GM18517 (cell line): ENCODE measurements at regions not wholly inside any gene's neighbourhood (a gene's known extent, or its start where the extent isn't known, plus 50 kb on each side); places are given as distances from the start of the nearest gene placed in this dataset.

ENCODE experiments used
- ATAC-seq: cut with Tn5 transposase; IDR thresholded peaks from one replicate; pipeline ENCODE4 v1.9.1; 2021; ENCODE audit warnings: mild to moderate bottlenecking, moderate library complexity; ENCODE audit not compliant: unreplicated experiment

- ATAC-seq = no peak
These were observed 51.2 kb upstream of the HSPA9 start for GRCh38 chr5:138626333-138626944.

GRCh38 chr5:138625134-138625533, 49.9 kb upstream of the HSPA9 start:
- no peak for ATAC-seq
